OCI-LY1 (cell line): ENCODE measurements at regions not wholly inside any gene's neighbourhood (a gene's known extent, or its start where the extent isn't known, plus 50 kb on each side); places are given as distances from the start of the nearest gene placed in this dataset.

Experiments used
- EZH2 ChIP-seq: fragments of 200-600 bp; sonication (generic), shearing (Covaris generic); IDR thresholded peaks from 2 replicates; pipeline ENCODE4 v1.8.0; 2017; ENCODE audit warnings: borderline replicate concordance, mixed run types, mild to moderate bottlenecking, antibody characterized with exemption, low read length, moderate library complexity, mixed read lengths
- TF ChIP-seq, protein P1 (sequence below): fragments of 200-600 bp; sonication (generic), shearing (Covaris generic); IDR thresholded peaks from 2 replicates; pipeline ENCODE4 v1.5.1; 2017; ENCODE audit warnings: mild to moderate bottlenecking, antibody characterized with exemption, low read length, moderate library complexity, mixed read lengths

DNA sequence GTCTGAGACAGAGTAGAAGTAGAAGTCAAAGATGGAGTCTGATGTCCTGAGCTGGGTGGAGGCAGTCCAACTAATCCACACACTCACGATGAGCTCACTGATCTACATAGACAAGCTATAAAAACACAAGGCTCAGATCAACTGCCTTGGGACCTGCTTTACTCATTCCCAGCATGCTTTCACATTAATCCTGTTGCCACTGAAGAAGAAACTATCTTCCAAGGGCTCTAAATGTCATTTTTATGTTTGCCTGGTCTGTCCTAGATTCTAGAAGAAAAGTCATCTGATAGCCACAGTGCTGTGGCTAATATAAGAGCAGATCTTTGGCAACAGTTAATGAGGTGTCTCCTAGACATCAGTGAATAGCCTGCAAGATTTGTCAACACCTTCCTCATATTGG lies 522.7 kb downstream of the NUF2 start:
- TF ChIP-seq EZH2 = no peak
- TF ChIP-seq, protein P1, sequence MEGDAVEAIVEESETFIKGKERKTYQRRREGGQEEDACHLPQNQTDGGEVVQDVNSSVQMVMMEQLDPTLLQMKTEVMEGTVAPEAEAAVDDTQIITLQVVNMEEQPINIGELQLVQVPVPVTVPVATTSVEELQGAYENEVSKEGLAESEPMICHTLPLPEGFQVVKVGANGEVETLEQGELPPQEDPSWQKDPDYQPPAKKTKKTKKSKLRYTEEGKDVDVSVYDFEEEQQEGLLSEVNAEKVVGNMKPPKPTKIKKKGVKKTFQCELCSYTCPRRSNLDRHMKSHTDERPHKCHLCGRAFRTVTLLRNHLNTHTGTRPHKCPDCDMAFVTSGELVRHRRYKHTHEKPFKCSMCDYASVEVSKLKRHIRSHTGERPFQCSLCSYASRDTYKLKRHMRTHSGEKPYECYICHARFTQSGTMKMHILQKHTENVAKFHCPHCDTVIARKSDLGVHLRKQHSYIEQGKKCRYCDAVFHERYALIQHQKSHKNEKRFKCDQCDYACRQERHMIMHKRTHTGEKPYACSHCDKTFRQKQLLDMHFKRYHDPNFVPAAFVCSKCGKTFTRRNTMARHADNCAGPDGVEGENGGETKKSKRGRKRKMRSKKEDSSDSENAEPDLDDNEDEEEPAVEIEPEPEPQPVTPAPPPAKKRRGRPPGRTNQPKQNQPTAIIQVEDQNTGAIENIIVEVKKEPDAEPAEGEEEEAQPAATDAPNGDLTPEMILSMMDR = no peak
